Activated CD4-positive, alpha-beta T cell treated with anti-CD3 and anti-CD28 coated beads, Interleukin-2, Interleukin-6, amounts not matched to agents 100 ng/mL and 50 ng/mL, durations not matched to agents 16 hours and 8 hours (primary cell): ENCODE measurements at regions not wholly inside any gene's neighbourhood (a gene's known extent, or its start where the extent isn't known, plus 50 kb on each side); places are given as distances from the start of the nearest gene placed in this dataset.
"Not testable (repeated sequence)": the region's sequence is repeated elsewhere in the genome, so short reads cannot be mapped to it uniquely, and the experiment has no call there.

Experiments used
- DNase-seq: peaks from one replicate; pipeline ENCODE4 v3.0.0-alpha.2; 2020

DNA sequence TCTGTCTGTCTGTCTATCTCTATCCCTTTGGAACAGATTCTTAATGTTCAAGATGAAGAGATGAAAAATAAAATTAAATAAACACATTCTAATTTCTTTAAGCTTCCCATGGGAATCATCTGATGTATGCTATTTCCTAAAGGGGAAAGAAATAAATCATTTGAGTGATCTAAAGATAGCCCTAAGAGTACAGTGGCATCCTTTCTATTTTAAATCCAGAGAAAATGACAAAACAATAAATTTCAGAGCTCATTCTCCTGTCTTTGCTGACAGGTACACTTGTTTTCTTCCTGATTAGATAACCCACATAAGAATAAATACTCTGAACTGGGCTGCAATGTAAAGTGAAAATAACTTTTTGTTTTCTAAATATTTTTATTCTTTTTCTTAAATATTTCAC, 550.4 kb downstream of the JRKL start:
- no peak for DNase-seq

GRCh38 chr11:96942855-96943254, 553.0 kb downstream of the JRKL start:
- DNase-seq, result no peak

GRCh38 chr11:96943970-96944369, 554.2 kb downstream of the JRKL start:
- DNase-seq, result no peak

DNA sequence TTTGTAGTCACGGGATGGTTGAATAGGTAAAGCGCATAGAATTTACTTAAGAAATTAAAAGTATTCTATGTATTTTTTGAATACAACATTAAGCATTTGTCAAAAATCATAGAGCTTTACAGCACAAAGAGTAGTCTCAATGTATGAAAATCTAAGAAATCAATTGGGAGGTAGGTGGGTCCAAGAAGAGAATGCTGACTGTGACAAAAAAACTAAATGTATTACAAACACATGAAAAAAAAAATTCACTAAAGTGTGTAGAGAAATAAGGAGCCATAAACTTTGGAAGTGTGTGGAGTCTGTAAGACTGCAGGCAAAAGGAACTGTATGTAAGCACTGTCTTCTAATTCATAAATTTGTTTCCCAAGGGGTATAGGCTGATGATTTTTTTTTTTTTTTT, 558.3 kb downstream of the JRKL start:
- DNase-seq, result no peak

DNA sequence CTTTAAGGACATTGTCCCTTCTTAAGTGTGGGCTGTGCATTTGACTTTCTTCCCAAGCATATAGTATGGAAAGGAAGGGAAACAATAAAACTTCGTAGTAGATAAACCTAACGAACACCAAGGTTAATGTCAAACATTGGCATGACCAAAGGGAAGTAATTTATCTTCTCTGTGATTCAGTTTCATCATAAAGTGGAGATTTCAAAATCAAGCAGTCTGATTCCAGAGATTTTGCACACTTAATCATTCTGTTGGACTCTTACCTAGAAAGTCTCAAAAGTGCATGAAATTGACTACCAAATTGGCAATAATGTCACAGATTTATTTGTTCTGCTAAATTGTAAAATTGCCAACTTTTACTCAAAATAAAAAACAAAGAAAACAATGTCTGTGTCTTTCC, 559.7 kb downstream of the JRKL start:
- DNase-seq, result no peak

- no peak for DNase-seq
Measured at GRCh38 chr11:96954587-96955242, 564.9 kb downstream of the JRKL start.

GRCh38 chr11:96960476-96960875, 570.7 kb downstream of the JRKL start:
- DNase-seq, result no peak

DNA sequence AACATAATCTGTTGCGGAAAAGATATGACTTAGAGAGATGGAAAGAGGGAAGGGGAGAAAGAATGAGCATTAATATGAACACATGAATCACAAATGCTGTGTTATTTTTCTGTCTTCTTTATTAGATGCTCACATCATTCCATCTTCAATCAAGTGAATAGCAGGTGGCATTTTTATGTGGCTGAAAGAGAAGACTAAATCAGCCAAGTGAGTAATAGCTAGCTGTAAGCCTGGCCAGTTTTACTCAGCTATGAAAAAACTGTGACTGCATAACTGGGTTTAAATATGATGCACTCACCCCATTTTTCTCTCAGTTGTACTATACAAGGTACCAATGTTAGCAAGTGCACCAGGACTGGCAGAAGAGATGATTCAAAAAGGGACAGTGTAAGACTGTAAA, 571.1 kb downstream of the JRKL start:
- DNase-seq, result no peak

GRCh38 chr11:96961931-96962330, 572.1 kb downstream of the JRKL start:
- no peak for DNase-seq

DNA sequence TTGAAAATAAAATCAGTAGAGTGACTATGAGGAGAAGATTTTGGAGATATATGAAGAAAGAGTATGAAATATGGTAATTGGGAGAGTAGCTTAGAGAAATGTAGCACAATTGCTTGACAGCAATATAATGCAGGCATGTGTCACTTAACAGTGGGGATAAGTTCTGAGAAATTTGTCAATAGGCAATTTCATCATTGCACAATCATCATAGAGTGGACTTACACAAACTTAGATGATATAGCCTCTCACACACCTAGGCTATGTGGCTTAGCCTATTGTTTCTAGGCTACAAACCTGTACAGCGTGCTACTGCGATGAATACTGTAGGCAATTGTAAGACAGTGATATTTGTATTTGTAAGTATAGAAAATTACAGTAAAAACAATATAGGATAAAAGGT, 573.6 kb downstream of the JRKL start:
- DNase-seq, result no peak

DNA sequence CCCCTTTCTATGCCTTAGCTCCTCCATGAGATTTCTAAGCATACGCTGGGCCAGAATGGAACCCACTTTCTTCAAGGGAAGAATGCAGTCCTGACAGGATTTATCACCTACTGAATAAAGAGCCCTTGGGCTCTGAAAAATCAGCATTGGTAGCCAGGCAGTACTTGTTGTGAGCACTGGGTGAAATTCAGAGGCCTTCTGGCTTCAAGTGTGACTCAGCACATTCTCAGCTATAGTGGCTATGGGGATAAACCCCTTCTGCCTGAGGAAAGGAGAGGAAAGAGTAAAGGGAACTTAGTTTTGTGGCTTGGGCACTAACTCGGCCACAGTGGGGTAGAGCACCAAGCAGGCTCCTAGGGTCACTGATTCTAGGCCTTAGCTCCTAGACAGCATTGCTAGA, 574.8 kb downstream of the JRKL start:
- DNase-seq, result no peak

- no peak for DNase-seq
Measured at GRCh38 chr11:96967616-96968015, 577.8 kb downstream of the JRKL start.

GRCh38 chr11:96969251-96969650, 579.4 kb downstream of the JRKL start:
- DNase-seq, result no peak

DNA sequence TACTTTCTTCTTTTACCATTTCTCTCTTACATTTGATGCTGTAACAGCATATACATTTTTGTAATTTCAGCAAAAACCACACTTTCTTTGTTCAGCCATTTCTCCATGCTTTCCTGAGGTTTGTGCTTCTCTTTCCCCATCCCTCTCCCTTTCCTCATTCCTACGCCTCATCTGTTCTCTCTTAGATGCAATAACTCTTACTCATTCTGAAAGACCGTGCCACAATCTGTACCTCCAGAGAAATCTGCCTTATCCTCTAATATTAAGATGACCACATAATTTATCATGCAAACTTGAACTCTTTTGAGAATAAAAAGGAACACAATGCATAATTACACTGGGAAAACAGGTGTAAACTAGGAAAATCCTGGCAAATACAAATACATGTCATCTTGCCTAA, 588.9 kb downstream of the JRKL start:
- DNase-seq, result no peak

- DNase-seq, result no peak
Measured at GRCh38 chr11:96986516-96986915, 596.7 kb downstream of the JRKL start.

GRCh38 chr11:96990914-96991313, 601.1 kb downstream of the JRKL start:
- DNase-seq, result no peak

DNA sequence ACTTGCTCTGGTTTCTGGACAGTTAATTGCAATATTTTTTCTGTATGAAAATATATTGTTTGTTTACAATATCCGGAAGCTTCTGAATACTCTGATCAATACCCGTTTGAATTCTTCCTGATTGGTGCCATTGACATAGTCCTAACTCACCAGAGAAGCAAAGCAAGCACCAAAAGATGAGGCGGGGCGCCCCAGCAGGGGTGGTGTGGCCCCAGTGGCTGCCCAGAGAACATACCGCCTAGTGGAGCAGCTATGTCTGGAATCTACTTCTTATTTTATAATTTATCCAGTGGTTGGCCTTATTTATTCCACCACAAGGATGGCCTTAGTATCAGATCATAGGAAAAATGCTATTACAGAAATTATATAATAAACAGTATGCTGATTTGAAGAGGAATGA, 610.7 kb downstream of the JRKL start:
- no peak for DNase-seq

DNA sequence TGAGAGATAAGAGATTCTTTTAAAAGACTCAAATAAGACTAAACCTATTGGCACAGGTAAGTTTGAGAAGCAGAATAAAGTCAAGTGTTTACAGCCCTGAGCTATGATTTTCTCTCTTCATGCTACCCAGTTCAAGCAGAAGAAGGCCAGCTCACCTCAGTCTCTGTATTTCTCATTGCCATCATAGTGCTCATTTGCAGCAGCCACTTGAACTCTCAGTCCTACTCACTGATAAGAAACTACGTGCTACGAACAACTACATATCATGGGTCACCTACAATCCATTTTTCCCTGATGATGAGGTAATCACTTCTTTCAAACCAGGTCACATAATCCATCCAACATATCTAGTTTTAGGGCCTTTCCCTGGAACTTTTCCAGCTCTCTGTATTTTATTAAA, 617.5 kb downstream of the JRKL start:
- DNase-seq, result no peak

- DNase-seq, result no peak
Measured at GRCh38 chr11:97009613-97010012, 619.8 kb downstream of the JRKL start.

DNA sequence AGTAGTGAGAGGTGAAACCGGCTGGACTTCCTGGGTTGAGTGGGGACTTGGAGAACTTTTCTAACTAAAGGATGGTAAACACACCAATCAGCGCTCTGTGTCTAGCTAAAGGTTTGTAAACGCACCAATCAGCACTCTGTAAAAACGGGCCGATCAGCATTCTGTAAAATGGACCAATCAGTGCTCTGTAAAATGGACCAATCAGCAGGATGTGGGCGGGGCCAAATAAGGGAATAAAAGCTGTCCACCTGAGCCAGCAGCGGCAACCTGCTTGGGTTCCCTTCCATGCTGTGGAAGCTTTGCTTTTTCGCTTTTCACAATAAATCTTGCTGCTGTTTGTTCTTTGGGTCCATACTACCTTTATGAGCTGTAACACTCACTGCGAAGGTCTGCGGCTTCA, 621.2 kb downstream of the JRKL start:
- DNase-seq, result not testable (repeated sequence)

DNA sequence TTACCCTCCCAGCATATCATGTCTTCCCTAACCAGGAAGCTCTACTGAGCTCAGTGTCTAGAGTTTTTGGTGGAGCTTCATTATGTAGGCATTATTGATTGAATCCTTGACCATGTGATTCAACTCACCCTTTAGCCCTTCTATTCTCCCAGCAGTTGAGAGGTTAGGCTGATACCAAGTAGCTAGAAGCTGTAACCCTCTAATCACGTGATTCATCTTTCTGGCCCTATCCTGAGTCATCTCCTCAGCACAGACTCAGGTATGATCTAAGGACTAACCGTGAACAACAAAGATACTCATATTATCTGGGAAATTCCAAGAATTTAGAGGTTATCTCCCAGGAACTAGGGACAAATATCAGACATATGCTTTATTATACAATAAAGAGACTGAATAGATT, 625.5 kb downstream of the JRKL start:
- no peak for DNase-seq

GRCh38 chr11:97019305-97019704, 629.5 kb downstream of the JRKL start:
- no peak for DNase-seq

DNA sequence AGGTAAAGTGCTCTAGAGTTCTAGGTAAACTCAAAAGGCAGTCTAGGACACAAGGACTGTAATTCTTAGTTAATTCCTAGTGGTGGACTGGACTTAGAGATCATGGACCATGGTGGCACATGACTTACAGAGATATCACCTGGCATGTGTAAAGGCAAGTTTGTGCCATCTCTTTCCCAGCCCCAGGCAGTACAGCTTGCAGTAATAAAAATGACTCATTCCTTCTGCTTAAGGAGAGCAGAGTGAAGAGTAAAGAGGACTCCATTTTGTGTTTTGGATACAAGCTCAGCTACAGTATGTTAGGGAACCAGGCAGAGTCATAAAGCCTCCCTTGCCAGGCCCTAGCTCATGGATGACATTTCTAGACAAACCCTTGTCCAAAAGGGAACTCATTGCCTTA, 629.9 kb downstream of the JRKL start:
- DNase-seq, result no peak

DNA sequence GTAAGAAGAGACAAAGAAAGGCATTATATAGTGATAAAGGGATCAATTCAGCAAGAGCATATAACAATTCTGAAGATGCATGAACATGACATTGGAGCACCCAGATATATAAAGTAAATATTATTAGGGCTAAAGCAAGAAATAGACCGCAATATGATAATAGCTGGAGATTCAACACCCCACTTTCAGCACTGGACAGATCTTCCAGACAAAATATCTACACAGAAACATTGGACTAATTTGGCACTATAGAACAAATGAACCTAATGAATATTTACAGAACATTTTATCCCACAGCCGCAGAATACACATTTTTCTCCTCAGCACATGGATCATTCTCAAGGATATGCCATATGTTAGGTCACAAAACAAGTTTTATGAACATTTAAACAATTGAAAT, 633.1 kb downstream of the JRKL start:
- no peak for DNase-seq

- no peak for DNase-seq
Measured at GRCh38 chr11:97028836-97029406, 639.1 kb downstream of the JRKL start.
